GM21447 (cell line): ENCODE measurements at regions not wholly inside any gene's neighbourhood (a gene's known extent, or its start where the extent isn't known, plus 50 kb on each side); places are given as distances from the start of the nearest gene placed in this dataset.

Source experiments
- ATAC-seq: cut with Tn5 transposase; IDR thresholded peaks from one replicate; pipeline ENCODE4 v1.9.1; 2021; ENCODE audit not compliant: unreplicated experiment

DNA sequence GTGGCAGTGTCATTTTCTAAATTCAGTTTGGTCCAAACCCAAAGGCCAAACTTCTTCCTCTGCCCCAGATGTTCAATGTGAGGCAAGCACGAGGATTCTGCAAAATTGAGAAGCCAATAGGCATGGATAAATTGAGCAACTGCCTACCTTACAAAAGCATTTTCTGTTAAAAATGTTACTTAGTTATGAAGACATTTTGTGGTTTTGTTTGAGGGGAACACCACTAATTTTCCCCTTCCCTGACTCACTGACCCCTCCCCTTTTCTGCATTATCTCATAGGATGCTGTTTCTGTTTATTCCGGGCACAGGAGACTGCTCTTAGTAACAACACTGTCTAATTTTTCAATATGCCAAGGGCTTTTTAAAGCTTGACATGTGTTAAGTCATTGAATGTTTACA, 462.8 kb downstream of the INSC start:
- ATAC-seq = no peak

DNA sequence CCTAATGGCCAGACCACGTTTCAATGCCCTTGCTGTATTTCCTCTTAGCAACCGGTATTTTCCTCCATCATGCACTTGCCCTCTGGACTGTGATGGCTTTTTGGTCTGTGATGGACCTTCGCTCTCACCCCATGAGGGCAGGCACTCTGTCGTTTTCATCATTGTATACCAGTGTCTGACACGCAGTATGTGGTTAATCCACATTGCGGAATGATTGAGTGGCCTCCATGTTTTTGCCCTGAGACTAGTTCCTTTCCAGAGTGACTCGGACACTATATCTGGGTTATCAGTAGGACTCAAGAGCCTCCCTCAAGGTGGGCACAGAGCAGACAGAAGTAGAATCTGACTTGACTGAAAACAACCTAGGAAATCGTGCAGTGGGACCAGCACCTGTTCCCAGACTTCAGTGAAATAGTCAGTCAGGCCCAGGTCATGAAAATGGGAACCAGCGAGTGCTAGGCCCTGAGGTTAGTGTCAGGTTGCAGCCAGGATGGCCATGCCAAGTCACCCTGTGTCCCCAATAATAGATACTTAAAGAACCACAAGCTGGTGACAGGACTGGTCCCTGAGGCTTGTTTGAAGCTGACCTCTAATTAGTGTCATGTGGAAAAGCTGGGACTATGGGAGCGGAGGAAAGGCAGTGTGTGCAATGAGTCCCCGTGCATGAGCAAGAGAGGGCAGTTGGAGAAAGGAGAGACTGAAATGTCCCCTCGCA, 464.7 kb downstream of the INSC start:
- ATAC-seq = no peak

DNA sequence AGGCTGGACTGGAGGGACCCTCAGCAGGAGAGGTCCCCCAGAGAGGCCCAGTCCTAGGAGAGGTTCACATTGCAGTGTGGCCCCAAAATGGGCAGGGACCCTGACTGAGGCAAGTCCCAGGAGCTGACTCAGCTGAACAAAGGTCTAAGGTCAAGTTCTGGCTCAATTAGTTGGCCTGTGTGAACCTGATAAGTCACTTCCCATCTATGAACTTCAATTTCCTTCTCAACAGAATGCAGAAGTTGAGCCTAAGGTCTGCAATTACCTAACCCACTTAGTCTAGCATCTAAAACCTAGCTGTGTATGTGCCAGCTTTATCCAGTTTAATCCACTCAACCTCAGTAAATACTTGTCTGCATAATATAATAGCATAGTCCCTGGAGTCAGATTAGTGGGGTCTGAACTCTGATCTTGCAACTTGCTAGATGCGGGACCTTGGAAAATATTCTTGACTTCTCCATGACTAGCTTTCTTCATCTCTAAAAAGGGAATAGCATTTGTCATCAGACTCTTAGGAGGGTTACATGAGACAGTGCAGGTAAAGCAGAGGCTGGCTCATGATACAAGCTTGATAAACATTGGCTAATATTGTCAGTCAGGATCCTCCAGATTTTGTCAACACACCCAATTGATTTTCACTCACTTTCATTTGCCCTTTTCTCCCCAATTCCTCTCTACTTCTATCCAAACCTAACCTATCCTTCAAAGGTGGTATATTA, 465.5 kb downstream of the INSC start:
- no peak for ATAC-seq

DNA sequence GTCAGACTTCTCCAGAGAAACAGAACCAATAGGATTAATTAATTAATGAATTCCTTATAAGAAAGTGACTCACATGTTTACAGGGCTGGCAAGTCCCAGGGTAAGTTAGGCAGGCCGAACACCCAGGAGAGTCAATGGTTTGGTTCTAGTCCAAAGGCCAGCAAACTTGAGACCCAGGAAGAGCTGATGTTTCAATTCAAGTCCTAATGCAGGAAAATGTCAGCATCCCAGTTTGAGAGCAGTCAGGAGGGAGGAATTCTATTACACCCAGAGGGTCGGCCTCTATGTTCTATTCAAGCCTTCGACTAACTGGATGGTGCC, 466.0 kb downstream of the INSC start:
- ATAC-seq = no peak

DNA sequence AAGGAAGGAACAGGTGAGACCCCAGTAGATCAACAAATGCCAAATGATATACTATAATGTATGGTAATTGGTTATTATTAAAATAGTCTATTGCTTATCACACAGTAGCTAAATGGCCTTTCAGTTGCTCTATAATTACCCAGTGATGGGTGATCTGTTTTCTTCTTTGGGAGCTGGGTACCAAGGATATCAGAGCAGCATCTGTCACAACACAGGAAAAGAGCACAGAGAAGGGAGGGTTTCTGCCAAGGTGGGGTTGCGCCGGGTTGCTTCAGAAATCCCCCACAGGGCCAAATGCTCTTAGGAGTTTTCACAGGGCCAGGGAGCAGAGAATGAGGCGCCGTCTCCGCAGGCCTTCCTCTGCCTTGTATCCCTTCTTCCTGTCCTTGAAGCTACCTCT, 469.4 kb downstream of the INSC start:
- ATAC-seq = no peak

DNA sequence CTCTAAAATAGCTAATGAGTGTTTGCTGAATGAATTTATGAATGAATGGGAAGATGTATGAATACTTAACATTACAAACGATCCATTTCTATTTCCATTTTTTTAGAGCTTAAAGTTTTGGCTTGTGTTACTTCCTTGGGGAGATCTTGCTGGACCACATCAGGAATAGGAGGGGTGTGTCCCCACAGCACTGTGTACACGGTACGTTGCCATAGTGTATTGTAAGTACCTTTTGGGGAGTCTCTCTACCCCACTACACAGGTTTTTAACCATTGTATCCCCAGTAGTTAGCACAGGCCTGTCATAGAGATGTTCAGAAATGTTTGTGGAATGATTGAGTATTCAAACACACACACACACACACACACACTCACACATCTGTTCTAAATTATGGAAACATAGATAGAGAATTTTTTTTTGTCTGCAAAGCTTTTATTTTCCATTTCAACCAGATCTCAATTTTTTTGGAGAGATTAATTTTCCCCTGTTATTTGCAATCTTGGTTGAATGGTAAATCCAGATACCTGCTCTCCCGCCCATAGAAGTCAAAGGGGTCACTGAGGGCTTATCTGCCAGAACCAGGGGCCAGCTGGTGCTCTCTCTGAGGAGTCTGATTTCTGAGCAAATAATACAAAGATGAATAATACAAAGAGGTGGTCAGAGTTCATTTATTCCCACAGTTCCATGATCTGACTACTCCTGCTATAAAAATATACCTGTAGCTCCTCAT, 471.0 kb downstream of the INSC start:
- ATAC-seq = no peak

DNA sequence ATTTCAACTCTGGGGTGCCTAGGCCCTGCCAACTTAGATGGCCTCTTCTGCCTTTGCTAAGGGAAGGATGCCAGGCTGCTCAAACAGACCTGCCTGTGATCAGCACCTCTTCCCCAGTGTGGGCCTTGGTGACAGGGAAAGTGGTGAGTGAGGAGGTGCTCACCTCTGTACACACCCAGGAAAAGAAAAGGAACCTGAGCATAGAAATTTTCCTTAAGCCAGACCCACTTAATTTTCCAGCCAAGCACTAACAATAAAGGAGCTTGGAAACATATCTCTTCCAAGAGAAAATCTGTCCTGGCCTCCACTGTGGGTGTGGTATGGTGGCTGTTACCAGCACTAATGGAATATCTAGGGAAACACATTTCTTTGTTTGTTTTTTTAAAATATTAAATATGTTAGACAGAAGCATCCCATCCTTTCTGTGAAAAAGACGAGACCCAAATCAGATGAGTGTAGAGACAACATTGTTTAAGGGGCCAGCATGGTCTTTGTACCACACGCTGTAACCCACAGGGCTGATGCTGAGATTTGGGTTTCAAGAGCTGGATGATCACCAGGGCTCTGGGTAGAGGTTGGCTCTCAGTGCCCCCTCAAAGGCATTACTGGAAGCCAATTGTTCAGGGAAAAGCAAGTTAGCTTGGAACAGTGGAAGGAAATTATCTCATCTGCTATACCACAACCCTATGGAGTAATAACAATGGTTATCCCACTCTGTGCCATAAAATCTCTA, 472.2 kb downstream of the INSC start:
- no peak for ATAC-seq

DNA sequence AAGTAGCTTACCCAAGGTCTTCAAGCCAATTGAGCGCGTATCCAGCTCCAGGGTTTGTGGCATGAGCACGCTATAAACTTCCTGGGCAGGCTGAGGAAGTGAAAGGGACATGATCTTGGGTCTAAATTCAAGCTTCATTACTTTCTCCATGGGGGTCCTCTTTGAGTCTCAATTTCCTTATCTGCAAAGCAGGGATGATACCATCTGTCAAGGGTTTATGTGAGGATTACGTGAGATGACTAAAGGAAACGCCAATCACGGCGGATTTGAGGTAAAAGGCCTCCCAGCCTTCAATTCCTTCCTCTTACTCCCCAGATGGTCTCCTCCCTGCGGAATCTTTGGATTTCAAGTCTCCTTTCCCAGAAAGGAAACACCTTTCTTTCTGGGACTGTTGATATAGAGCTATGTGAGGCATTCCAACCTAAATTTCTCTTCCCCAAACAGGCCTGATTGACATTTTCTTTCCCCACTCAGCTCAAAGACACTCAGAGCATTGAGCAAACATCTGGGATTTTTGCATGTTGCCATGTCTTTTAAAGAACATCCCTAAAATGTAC, 474.4 kb downstream of the INSC start:
- no peak for ATAC-seq

DNA sequence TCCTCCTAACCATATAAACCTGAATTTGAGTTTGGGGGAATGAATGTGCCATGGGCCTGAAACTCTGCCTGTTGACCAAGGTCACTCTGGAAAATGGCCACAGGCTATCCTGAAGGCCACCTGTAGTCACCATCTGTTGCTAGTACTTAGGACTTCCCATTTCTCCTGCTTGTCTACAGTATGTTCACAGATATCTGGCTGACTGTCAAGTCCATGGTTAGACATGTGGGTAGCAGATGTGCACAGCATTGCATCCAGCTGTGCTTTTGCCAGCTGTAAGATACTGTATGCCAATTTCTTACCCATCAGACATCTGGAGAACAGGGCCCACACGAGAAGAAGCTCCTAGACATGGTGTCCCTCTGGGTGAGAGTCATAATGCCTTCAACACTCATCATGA, 475.4 kb downstream of the INSC start:
- no peak for ATAC-seq

DNA sequence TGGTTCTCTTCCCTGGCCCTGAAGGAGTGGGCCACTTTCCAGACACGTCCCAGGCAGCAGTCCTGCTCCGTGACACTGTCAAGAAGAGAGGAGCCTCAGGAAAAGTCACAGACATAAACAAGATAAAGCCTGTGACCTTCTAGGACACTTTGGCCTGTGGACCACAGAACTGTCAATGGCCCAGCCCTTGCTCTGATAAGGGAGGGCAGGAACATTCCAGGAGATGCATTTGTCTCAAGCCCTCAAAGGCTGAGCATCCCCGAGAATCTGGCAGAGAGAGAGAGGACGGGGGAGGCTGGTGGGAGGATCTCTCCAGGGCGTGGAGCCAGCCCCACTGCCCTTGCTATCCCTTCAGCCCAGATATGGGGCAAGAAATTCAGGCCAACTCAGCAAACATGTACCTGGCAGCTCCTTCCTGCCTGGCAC, 476.4 kb downstream of the INSC start:
- no peak for ATAC-seq

DNA sequence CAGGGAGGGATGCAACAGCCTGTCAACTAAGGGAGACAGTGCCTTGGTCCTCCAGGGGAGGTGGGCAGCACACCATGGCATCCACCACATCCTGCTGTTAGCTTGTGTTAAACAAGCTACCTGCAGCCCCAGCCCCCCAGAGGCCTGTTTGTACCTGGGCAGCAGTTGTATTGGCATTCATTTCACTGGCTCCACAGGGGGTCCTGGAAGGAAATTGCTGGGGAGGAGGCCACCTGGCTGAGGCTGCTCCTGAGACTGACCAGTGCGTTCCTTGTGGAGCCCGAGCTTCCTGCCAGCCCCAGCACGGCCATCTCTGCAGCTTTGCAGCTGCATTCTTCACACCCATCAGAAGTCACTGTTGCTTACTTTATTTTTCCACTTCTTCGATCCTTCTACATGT, 479.9 kb downstream of the INSC start:
- no peak for ATAC-seq

DNA sequence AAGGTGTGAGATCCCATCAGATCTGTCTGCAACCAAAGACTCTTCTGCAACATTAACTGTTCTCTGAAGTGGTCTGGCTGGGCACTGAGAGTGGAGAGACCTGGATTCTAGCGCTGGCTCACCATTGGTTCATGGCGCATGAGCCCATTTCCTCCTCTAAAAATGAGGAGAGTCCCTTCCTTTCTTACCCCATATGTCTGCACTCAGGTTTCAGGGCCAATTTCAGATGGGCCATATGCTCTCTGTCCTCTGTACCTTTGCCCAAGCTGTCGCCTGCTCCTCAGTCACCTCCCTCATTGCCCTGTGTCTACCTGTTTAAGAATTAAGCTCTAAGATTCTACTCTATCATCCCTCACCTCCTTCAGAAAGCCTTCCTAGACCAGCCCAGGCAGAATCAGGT, 484.7 kb downstream of the INSC start:
- ATAC-seq = no peak

DNA sequence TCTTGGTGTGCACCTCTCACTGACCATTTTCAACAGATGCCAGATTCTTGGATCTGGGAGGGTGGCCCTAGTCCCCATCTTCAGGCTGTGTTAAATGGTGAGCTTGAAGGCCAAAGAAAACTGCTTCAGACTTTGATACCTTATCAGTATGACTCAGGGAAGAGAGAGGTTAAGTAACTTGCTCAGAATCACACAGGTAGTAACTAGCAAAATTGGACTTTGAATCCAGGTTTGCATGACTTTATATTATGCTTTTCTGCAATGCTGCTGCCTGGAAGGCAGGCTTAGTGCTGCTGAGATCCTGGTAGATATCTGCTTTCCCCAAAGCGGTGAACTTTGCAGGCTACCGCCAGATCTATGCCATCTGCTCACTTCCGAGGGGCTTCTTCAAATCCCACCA, 487.3 kb downstream of the INSC start:
- ATAC-seq = no peak

DNA sequence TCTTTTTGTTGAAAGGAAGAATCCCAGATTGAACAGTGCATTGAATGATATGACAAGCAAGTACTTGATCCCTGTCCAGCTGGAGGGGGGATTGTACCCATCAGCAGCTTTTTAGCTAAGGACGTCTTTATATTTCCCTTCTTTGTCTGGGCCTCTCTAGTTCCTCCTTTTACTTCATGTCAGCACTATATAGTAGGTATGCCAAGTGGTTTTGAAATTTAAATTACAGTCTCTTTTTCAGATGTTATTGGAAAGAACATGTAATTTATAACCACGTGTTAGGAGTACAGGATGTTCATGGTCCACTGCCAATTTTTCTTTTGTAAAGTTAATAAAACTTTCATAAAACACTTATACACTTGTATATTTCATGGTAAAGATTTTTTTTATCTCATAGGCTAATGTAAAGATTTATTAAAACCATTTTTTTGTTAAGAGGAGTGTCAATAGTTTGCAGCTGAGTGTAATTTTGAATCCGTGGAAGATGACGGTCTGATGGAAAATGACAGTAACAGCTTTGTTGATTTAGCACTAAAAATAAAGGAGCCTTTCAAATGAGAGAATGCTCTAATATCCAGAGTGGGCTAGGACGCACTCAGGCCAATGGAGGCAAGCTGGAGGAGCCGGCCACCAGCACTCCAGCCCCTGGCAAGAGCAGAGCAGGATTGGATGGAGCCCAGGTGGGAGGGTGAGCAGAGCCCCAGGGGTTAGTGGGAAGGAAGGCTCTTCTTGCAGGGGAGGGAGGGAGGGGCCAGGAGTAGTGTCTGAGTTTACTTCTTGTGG, 488.3 kb downstream of the INSC start:
- no peak for ATAC-seq

DNA sequence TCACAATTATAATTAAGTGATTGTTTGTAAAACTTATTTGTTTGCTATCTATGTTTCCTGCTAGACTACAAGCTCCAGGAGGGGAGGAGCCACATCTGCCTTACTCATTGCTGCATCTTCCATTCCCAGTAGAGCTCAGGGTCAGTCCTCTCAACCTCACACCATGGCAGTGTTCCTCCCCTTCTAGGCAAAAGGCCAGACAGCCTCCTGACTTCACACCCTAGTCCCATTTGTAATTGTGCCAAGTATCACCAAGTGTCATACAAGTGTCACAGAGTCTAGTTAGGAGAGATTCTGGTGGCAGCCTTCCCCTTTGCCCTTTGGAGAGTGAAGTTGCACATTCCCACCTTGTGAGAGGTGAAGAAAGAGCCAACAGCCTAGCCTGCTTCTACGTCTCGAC, 490.4 kb downstream of the INSC start:
- no peak for ATAC-seq

DNA sequence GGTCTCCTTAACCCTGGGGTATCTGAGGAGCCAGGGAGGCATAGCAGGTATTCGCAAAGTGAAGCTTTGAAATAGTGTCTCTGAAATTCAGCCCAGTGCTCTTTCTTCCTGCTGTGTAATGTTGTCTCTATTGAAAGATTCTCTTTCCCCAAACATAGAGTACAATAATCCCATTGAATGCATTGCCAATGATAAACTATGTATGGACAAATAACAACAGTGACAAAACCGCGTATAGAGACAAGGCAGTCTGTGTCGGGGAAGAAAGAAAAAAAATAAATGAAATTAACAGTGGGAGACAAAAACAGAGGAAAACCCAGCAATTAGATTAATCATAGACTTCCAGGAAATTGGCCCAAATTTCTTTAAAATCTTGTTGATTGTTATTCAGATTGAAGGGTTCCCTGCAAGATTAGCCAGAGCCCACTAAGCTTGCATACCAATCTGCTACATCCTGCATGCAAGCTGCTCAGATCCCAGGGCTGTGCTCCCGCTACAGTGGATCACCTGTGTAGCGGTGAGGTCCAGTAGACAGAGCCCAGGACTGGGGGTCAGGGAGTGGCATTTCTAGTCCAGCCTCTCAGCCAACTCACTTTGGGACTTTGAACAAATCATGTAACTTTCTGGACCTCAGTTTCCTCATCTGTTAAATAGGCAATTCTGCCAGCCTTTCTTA, 492.8 kb downstream of the INSC start:
- ATAC-seq = no peak

DNA sequence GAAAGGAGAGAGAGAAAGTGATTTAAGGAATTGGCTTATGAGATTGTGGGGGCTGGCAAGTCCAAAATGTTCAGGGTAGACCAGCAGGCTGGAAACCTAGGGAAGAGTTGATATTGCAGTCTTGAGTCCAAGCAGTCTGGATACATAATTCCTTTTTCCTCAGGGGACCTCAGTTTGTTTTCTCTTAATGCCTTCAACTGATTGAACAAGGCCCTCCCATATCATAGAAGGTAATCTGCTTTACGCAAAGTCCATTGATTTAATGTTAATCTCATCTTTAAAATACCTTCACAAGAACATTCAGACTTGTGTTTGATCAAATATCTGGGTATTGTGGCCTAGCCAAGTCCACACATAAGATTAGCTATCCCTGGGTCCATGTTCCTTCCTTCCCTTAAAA, 494.7 kb downstream of the INSC start:
- no peak for ATAC-seq

DNA sequence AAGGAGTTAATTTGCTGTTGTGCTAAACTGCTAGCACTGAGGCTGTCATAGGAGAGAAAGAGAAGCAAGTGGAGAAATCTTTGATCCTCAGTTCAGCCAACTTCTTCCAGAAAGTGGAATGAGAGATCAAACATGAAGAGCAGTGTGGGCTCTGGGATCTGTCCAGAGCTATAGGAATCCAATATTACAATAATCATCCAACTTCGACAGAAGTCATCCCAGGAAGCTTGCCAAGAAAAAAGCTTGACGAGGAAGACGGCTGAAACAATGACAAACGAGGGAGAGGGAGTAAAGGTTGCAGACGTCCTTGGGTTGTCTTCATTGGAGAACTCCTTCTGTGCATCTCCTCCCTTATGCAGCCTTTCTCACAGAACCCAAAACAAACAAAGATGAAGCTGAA, 496.2 kb downstream of the INSC start:
- ATAC-seq = no peak

DNA sequence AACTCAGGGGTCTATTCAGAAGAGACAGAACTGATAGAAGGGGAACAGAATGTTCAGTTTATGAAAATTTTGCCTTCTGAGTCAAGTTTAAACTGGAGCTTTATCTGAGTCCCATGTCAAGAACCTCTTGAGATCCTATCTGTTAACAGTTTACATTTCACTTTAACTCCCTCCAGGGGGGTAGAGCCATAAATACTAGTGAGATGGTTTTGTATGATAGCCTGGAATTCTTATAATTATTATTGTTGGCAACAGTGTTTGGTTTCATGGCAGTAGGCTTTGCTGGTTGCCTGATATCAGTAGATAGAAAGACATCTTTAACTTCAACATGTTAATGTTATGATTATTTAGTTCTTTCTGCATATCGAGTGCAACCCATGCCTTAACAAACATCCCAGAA, 498.5 kb downstream of the INSC start:
- no peak for ATAC-seq

DNA sequence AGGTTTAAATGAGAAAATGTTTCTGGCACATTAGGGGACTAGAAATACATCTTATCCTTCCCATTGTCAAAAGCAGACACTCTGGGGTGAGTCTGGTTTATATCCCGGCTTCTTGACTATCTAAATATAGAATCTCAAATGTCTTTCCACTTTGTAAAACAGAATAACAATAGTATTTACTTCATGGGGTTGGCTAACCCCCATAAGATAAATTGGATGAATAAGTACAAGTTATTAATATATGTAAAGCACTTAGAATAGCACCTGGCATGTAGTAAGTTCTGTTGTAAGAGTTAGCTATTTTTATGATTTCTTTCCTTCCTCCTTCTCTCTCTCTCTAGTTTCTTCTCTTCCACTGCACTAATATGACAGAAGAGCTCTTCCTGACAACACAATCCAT, 499.1 kb downstream of the INSC start:
- ATAC-seq = no peak
